Peyer's patch (tissue), 4 donors: ENCODE measurements at regions not wholly inside any gene's neighbourhood (a gene's known extent, or its start where the extent isn't known, plus 50 kb on each side); places are given as distances from the start of the nearest gene placed in this dataset.

Experiments
- POLR2A ChIP-seq, 2 donors: fragments of 450-650 bp; IDR thresholded peaks; one replicate each; pipeline ENCODE4 v1.5.1; 2017; ENCODE audit warnings: antibody characterized with exemption in 2 of 2, mild to moderate bottlenecking in 2 of 2, moderate library complexity in 2 of 2
- TF ChIP-seq, protein P1 (sequence below), 6 experiments: fragments of 450-650 bp in 4 of 6; fragments of 200-600 bp in 2 of 6; sonication (generic) in 1 of 6; IDR thresholded peaks; one replicate each; pipeline ENCODE4 v1.5.1; 2017 to 2019; ENCODE audit warnings: antibody characterized with exemption in 6 of 6, mild to moderate bottlenecking in 3 of 6, moderate library complexity in 1 of 6

DNA sequence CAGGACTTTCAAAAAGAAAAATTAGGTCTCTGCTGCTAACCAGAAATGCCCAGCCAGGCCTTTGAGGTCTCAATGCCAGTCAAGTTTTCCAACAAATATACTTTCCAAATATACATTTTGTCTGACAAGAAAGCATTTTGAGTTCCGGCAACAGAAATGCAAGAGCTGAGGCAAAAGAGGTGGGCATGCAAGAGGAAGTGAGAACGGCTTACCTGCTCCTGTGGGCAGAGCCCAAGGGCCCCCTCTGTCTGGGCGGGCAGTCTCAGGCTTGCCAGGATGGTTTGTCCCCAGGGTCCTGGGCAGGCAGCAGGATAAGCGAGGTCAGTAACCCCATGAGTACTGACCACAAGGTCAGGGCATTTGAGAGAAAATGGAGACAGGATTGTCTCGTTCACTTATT lies 136.1 kb upstream of the TOPAZ1 start:
- TF ChIP-seq, protein P1, sequence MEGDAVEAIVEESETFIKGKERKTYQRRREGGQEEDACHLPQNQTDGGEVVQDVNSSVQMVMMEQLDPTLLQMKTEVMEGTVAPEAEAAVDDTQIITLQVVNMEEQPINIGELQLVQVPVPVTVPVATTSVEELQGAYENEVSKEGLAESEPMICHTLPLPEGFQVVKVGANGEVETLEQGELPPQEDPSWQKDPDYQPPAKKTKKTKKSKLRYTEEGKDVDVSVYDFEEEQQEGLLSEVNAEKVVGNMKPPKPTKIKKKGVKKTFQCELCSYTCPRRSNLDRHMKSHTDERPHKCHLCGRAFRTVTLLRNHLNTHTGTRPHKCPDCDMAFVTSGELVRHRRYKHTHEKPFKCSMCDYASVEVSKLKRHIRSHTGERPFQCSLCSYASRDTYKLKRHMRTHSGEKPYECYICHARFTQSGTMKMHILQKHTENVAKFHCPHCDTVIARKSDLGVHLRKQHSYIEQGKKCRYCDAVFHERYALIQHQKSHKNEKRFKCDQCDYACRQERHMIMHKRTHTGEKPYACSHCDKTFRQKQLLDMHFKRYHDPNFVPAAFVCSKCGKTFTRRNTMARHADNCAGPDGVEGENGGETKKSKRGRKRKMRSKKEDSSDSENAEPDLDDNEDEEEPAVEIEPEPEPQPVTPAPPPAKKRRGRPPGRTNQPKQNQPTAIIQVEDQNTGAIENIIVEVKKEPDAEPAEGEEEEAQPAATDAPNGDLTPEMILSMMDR (IDR thresholded peaks at IDR 0.05), result no peak
- no peak for TF ChIP-seq POLR2A (IDR thresholded peaks at IDR 0.05)
